HAP-1 (cell line): ENCODE measurements at regions not wholly inside any gene's neighbourhood (a gene's known extent, or its start where the extent isn't known, plus 50 kb on each side); places are given as distances from the start of the nearest gene placed in this dataset.

Experiments used
- DNase-seq, 2 experiments: peaks; one replicate each; pipeline ENCODE4 v3.0.0-alpha.2; 2016 to 2020; ENCODE audit warnings: low spot score in 2 of 2
- H3K27me3 ChIP-seq: fragments of 250-450 bp; sonication (Bioruptor Pico); 2 replicates; pipeline ENCODE4 v1.5.1; 2020; ENCODE audit warnings: low read depth, mild to moderate bottlenecking, moderate library complexity
- H3K36me3 ChIP-seq: fragments of 250-450 bp; sonication (Bioruptor Pico); replicated peaks from 2 replicates; pipeline ENCODE4 v1.5.1; 2020; ENCODE audit warnings: mild to moderate bottlenecking
- H3K4me1 ChIP-seq: fragments of 250-450 bp; sonication (Bioruptor Pico); 2 replicates; pipeline ENCODE4 v1.5.1; 2020; ENCODE audit warnings: mild to moderate bottlenecking
- H3K4me3 ChIP-seq: fragments of 250-450 bp; sonication (Bioruptor Pico); 2 replicates; pipeline ENCODE4 v1.5.1; 2020; ENCODE audit warnings: mild to moderate bottlenecking, moderate library complexity
- H3K9me3 ChIP-seq: fragments of 250-450 bp; sonication (Bioruptor Pico); 2 replicates; pipeline ENCODE4 v1.5.1; 2020; ENCODE audit warnings: mild to moderate bottlenecking, moderate library complexity
- in situ Hi-C: fragments of 300-500 bp; cut with MboI; formaldehyde crosslinking; loops from 3 replicates; pipeline ENCODE4 v1.14.3; 2020; ENCODE audit warnings: low sequenced_read_pairs, inconsistent platforms, mixed read lengths

DNA sequence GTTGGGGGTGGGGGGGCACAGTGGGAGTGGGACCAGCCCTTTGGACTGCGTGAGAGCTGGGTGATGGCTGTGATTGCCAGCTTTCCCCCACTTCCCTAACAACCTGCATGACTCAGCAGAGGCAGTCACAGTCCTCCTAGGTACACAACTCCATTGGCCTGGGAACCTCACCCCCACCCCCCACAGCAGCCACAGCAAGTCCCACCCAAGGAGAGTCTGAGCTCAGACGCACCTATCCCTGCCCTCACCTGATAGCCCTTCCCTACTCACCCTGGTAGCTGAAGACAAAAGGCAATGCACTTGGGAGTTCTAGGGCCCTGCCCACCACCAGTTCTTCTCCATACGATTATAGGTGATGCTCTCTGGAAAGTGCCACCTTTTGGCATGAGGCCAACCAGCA lies 188.9 kb downstream of the ZNF648 start:
- H3K27me3 ChIP-seq, result no peaks in the 10 kb centered on the region
- in situ Hi-C loops, result no loop called here
- no peak for DNase-seq

DNA sequence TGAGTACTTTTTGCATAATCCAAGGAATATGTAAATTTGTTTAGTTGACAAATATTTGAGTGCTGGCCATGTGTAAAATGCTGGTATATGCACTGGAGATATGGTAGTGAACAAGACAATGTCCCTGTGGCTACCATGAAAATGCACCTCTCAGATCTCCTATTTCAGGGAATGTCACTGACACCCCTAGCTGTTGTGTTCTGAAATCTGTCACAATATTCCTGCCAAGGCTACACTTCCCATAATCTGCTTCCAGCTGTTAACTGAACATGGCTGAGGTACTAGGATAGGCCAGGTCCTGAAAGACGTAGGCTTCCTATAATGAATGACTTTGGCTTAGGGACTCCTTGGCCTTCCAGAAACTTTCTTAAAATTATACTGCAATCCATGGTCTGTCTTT lies 197.8 kb downstream of the ZNF648 start:
- Histone ChIP-seq H3K27me3 (no peaks in the 10 kb centered on the region), H3K4me1 (no peaks in the 10 kb centered on the region), H3K4me3 (no peak overlapping the region), H3K36me3 (no peaks in the 10 kb centered on the region), H3K9me3 (no peaks in the 10 kb centered on the region)
- in situ Hi-C loops, result no loop called here
- DNase-seq, result no peak

More for the DNA sequence above, 188.9 kb downstream of the ZNF648 start:
- Histone ChIP-seq H3K9me3 (no peaks in the 10 kb centered on the region), H3K4me1 (no peaks in the 10 kb centered on the region), H3K4me3 (no peak overlapping the region), H3K36me3 (no peaks in the 10 kb centered on the region)

DNA sequence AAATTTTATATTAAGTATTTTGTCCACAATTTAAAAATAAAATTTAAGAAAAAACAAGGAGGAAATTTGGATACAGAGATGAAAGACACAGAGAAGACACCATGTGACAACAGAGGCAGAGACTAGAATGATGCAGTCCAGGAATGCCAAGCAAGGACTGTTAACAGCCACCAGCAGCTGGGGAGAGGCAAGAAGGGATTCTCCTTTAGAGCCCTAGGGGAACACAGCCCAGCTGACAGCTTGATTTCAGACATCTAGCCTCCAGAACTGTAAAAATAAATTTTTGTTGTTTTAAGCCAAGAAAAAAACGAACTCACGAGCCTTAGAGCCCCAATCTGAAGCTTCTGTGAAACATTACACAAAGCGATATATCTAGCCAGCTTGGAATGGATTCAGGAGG lies 198.5 kb downstream of the ZNF648 start:
- in situ Hi-C loops, result no loop called here
- H3K27me3 ChIP-seq, result no peaks in the 10 kb centered on the region

DNA sequence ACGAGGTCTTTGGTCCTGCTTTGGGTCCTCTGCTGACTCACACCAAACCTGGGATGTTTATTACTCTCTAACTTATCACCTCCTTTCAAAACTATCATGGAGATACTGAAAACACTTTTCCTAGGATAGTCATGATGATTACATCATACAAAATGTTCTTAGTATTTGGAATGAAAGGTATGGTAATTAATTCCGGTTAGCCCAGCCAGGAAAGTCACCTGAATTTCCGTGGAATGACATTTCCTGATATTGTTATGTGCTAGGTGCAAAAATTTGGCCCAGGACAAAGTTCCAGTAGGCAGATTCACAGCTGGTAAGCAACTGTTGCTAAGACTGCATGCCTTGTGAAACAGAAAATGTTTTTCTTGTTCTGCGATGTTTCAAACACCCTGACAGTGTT lies 203.4 kb downstream of the ZNF648 start:
- H3K27me3 ChIP-seq, result no peaks in the 10 kb centered on the region
- H3K36me3 ChIP-seq, result no peaks in the 10 kb centered on the region
- H3K9me3 ChIP-seq, result no peaks in the 10 kb centered on the region; the same call in 1 of the 2 replicates
- no peak for DNase-seq
- in situ Hi-C loops, result no loop called here
- no peak overlapping the region for H3K4me3 ChIP-seq
- H3K4me1 ChIP-seq, result no peaks in the 10 kb centered on the region

More for the DNA sequence above, 198.5 kb downstream of the ZNF648 start:
- no peaks in the 10 kb centered on the region for H3K4me1 ChIP-seq
- H3K9me3 ChIP-seq, result no peaks in the 10 kb centered on the region; the same call in 1 of the 2 replicates
- no peak overlapping the region for H3K4me3 ChIP-seq
- no peaks in the 10 kb centered on the region for H3K36me3 ChIP-seq
- no peak for DNase-seq
